Skeletal muscle satellite cell (primary cell): ENCODE measurements at regions not wholly inside any gene's neighbourhood (a gene's known extent, or its start where the extent isn't known, plus 50 kb on each side); places are given as distances from the start of the nearest gene placed in this dataset.

Source experiments
- H3K27me3 ChIP-seq: 2 replicates; pipeline ENCODE4 v1.7.0; 2013; ENCODE audit warnings: low read length; ENCODE audit not compliant: control insufficient read depth, insufficient read depth
- H3K36me3 ChIP-seq: 2 replicates; pipeline ENCODE4 v1.7.0; 2013; ENCODE audit warnings: mild to moderate bottlenecking, control low read depth, low read length; ENCODE audit not compliant: insufficient read depth
- H3K4me1 ChIP-seq: 2 replicates; pipeline ENCODE4 v1.7.0; 2013; ENCODE audit warnings: low read length; ENCODE audit not compliant: control insufficient read depth, insufficient read depth
- H3K4me2 ChIP-seq: 2 replicates; pipeline ENCODE4 v1.7.0; 2013; ENCODE audit warnings: mild to moderate bottlenecking, low read length
- H3K4me3 ChIP-seq: 2 replicates; pipeline ENCODE4 v1.7.0; 2013; ENCODE audit warnings: low read length
- H3K9ac ChIP-seq: 2 replicates; pipeline ENCODE4 v1.7.0; 2013; ENCODE audit warnings: mild to moderate bottlenecking, low read depth, low read length, moderate library complexity
- H3K9me3 ChIP-seq: replicated peaks from 2 replicates; pipeline ENCODE4 v1.7.0; 2013; ENCODE audit warnings: mild to moderate bottlenecking, control low read depth, low read length

DNA sequence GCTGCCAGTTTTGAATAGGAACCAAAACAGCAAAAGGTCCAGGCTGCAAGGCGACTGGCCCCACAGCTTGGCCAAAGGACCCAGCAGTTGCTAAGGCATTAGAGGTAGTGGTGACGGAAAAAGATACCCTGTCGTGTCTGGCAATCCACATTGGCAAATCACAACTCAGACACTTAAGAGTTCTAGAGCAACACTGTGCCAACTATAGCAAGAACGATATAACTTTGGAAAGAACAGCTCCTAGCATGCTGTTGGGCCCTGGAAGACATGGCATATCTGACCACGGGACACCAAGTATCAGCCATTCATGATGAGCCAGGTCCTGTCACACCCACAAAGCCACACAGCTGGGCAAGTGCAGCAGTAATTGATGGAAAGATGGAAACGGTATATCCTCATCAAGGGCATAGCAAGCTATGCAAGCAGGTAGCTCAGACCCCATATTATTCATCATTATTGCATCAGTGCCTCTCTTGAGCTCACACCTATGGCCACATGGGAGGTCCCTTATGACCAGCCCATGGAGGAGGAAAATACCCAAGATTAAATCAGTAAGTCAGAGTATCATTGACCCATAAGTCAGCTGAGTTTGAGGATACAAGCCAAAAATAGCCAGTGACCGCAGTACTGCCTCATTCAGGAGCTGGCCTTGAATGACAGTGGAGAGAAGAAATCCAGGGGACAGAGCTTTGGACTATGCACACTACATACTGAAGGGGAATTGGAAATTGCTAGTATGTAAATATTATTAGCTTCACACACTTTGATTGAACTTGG, 221.2 kb downstream of the SETD4 start:
- no peaks in the 10 kb centered on the region for H3K36me3 ChIP-seq
- no peak overlapping the region for H3K4me3 ChIP-seq
- peaks cover 2% of the 10 kb centered on the region for H3K4me1 ChIP-seq
- H3K4me2 ChIP-seq: no peak overlapping the region
- H3K9ac ChIP-seq: no peak overlapping the region
- no peaks in the 10 kb centered on the region for H3K27me3 ChIP-seq
- no peaks in the 10 kb centered on the region for H3K9me3 ChIP-seq

GRCh38 chr21:35838350-35838749, 222.0 kb downstream of the SETD4 start:
- Histone ChIP-seq H3K4me3 (no peak overlapping the region), H3K27me3 (no peaks in the 10 kb centered on the region), H3K9ac (no peak overlapping the region), H3K36me3 (no peaks in the 10 kb centered on the region), H3K4me1 (peaks cover 4% of the 10 kb centered on the region), H3K9me3 (no peaks in the 10 kb centered on the region), H3K4me2 (no peak overlapping the region)

DNA sequence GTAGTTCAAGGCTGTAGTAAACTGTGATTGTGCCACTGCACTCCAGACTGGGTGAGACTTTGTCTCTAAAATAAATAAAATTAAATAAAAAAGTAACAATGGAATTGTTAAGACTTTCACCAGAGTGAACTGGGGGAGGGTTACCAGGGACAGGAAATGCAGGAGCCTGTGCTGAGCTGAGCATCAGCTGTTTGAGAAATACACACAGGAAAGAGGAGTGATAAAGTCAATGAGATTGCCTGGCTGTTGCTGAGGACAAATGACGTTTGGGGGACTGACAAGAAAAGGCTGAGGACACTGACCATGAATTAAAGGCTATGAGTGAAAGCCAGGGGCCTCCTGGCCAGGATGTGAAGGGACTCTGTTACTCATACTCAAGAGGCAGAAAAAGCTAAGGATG, 226.3 kb downstream of the SETD4 start:
- Histone ChIP-seq H3K4me2 (no peak overlapping the region), H3K9ac (no peak overlapping the region), H3K27me3 (no peaks in the 10 kb centered on the region), H3K4me1 (peaks cover 4% of the 10 kb centered on the region), H3K9me3 (no peaks in the 10 kb centered on the region), H3K4me3 (no peak overlapping the region), H3K36me3 (no peaks in the 10 kb centered on the region)

GRCh38 chr21:35833388-35833787, 226.9 kb downstream of the SETD4 start:
- H3K9ac ChIP-seq: no peak overlapping the region
- H3K36me3 ChIP-seq: no peaks in the 10 kb centered on the region
- H3K4me1 ChIP-seq: peaks cover 4% of the 10 kb centered on the region
- H3K4me3 ChIP-seq: no peak overlapping the region
- no peak overlapping the region for H3K4me2 ChIP-seq
- H3K27me3 ChIP-seq: no peaks in the 10 kb centered on the region
- no peaks in the 10 kb centered on the region for H3K9me3 ChIP-seq

- no peaks in the 10 kb centered on the region for H3K27me3 ChIP-seq
- H3K9me3 ChIP-seq: no peaks in the 10 kb centered on the region
- no peak overlapping the region for H3K4me3 ChIP-seq
- peaks cover 4% of the 10 kb centered on the region for H3K4me1 ChIP-seq
- H3K36me3 ChIP-seq: no peaks in the 10 kb centered on the region
- no peak overlapping the region for H3K4me2 ChIP-seq
- no peak overlapping the region for H3K9ac ChIP-seq
Observed at GRCh38 chr21:35831230-35831629, 229.1 kb downstream of the SETD4 start.

DNA sequence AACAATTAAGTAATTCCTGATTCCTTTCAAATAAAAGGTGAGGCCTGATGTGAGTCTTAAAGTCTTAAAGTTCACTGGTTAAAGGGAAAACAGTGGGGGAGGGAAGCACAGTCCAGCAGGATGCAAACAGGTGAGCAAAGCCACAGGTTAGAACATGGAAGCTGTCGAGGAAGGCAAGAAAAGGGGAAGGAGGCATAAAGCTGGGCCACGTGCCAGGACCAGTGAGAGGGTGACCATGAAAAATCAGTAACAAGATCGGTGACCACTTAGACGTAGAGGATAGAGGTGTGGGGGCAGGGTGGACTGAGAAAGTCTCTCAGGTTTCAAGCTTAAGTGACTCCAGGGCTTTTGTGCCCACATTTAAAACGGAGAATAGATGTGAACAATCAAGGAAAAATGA, 231.3 kb downstream of the SETD4 start:
- Histone ChIP-seq H3K4me3 (no peak overlapping the region), H3K9me3 (no peaks in the 10 kb centered on the region), H3K27me3 (no peaks in the 10 kb centered on the region)

GRCh38 chr21:35828161-35828560, 232.2 kb downstream of the SETD4 start:
- H3K4me3 ChIP-seq: no peak overlapping the region
- no peaks in the 10 kb centered on the region for H3K27me3 ChIP-seq
- H3K4me2 ChIP-seq: no peak overlapping the region
- no peaks in the 10 kb centered on the region for H3K9me3 ChIP-seq
- H3K9ac ChIP-seq: no peak overlapping the region
- peaks cover 24% of the 10 kb centered on the region for H3K4me1 ChIP-seq
- H3K36me3 ChIP-seq: no peaks in the 10 kb centered on the region

More for the DNA sequence above, 231.3 kb downstream of the SETD4 start:
- H3K9ac ChIP-seq: no peak overlapping the region
- H3K4me1 ChIP-seq: peaks cover 20% of the 10 kb centered on the region
- no peak overlapping the region for H3K4me2 ChIP-seq
- H3K36me3 ChIP-seq: no peaks in the 10 kb centered on the region

DNA sequence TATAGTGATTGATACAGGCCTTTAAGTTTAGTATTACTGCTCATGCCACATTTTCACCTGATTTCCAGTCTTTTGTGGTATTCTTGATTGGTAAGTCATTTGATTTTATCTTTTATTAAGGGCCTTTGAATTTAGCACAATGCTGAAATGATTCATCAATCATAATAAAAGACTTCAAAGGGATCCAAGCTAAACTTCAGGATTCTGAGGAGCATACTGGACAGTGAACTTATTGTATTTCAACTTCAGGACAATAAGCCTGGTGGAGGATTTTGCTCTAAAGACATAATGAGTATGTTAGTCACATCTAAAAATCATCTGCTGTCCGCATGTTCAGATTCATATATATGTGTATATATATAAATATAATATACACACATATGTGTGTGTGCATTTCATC, 233.3 kb downstream of the SETD4 start:
- Histone ChIP-seq H3K4me1 (peaks cover 24% of the 10 kb centered on the region), H3K4me3 (no peak overlapping the region), H3K9ac (no peak overlapping the region), H3K4me2 (no peak overlapping the region), H3K27me3 (no peaks in the 10 kb centered on the region), H3K36me3 (no peaks in the 10 kb centered on the region), H3K9me3 (no peaks in the 10 kb centered on the region)

GRCh38 chr21:35825370-35826353, 234.7 kb downstream of the SETD4 start:
- Histone ChIP-seq H3K9me3 (no peaks in the 10 kb centered on the region), H3K4me2 (no peak overlapping the region), H3K27me3 (no peaks in the 10 kb centered on the region), H3K4me3 (no peak overlapping the region), H3K4me1 (peaks cover 24% of the 10 kb centered on the region), H3K9ac (no peak overlapping the region), H3K36me3 (no peaks in the 10 kb centered on the region)

GRCh38 chr21:35824136-35824535, 236.2 kb downstream of the SETD4 start:
- Histone ChIP-seq H3K4me2 (no peak overlapping the region), H3K27me3 (no peaks in the 10 kb centered on the region), H3K36me3 (no peaks in the 10 kb centered on the region), H3K9ac (no peak overlapping the region), H3K4me1 (peaks cover 24% of the 10 kb centered on the region), H3K4me3 (no peak overlapping the region), H3K9me3 (no peaks in the 10 kb centered on the region)

- H3K27me3 ChIP-seq: no peaks in the 10 kb centered on the region
- no peak overlapping the region for H3K9ac ChIP-seq
- no peak overlapping the region for H3K4me3 ChIP-seq
- no peaks in the 10 kb centered on the region for H3K36me3 ChIP-seq
- H3K9me3 ChIP-seq: no peaks in the 10 kb centered on the region
- H3K4me2 ChIP-seq: no peak overlapping the region
- H3K4me1 ChIP-seq: peaks cover 17% of the 10 kb centered on the region
Observed at GRCh38 chr21:35819134-35819533, 241.2 kb downstream of the SETD4 start.
